HepG2 (cell line): ENCODE measurements at regions not wholly inside any gene's neighbourhood (a gene's known extent, or its start where the extent isn't known, plus 50 kb on each side); places are given as distances from the start of the nearest gene placed in this dataset.
"Not testable (repeated sequence)": the region's sequence is repeated elsewhere in the genome, so short reads cannot be mapped to it uniquely, and the experiment has no call there.

Source experiments
- ATAC-seq: fragments of 200-7000 bp; cut with Tn5 transposase; 3 replicates; pipeline ENCODE4 v1.9.1; 2020; ENCODE audit warnings: mild to moderate bottlenecking, moderate library complexity
- BruUV-seq: library from RNA; stranded (reverse); fragments of 400-500 nt; replicated peaks from 2 replicates; lab custom pipeline; 2021; lab: Mats Ljungman, UMichigan
- CTCF ChIA-PET: fragments of 300-600 bp; formaldehyde crosslinking; extraction: SDS; loops from one replicate; lab custom pipeline; 2021; ENCODE audit warnings: low total read pairs, inconsistent platforms, low intra/inter-chr PET ratio; lab: Yijun Ruan, JAX
- POLR2A ChIA-PET: fragments of 350-600 bp; sonication (Branson Sonifier 250); formaldehyde crosslinking; loops from one replicate; lab custom pipeline; 2020; ENCODE audit warnings: antibody characterized with exemption, inconsistent platforms; lab: Yijun Ruan, JAX
- DNase-seq: peaks from one replicate; pipeline ENCODE4 v3.0.0-alpha.2; 2015; ENCODE audit warnings: low spot score
- FAIRE-seq: peaks from 3 replicates; lab custom pipeline; 2011; peaks lifted over from hg19 to GRCh38; lab: Jason Lieb, UNC
- H2AFZ ChIP-seq: one replicate; pipeline ENCODE4 v1.6.1; 2011; ENCODE audit warnings: low read length, inconsistent platforms
- H3K27ac ChIP-seq: fragments of 300-600 bp; 3 replicates; pipeline ENCODE4 v1.8.0; 2011; ENCODE audit warnings: mixed run types, mild to moderate bottlenecking, mixed read lengths, low read length, inconsistent platforms; ENCODE audit not compliant: insufficient read depth; ENCODE audit errors: extremely low read length
- H3K27me3 ChIP-seq, 2 experiments: fragments of 200-600 bp in 1 of 2; 2 replicates in 1 of 2; 3 replicates in 1 of 2; pipeline versions ENCODE4 v1.6.0 to v1.8.0; 2011; ENCODE audit warnings: low read length in 2 of 2, mild to moderate bottlenecking in 2 of 2, moderate library complexity in 2 of 2, inconsistent platforms in 1 of 2; ENCODE audit not compliant: insufficient read depth in 2 of 2, control insufficient read depth in 1 of 2
- H3K36me3 ChIP-seq, 2 experiments: fragments of 200-600 bp in 1 of 2; replicated peaks in 1 of 2; 2 replicates in 1 of 2; 3 replicates in 1 of 2; pipeline versions ENCODE4 v1.5.1 to v1.8.0; 2011; ENCODE audit warnings: low read length in 2 of 2, inconsistent platforms in 1 of 2; ENCODE audit not compliant: insufficient read depth in 2 of 2, control insufficient read depth in 1 of 2
- H3K4me1 ChIP-seq: 2 replicates; pipeline ENCODE4 v1.5.1; 2012; ENCODE audit warnings: low read length, inconsistent platforms; ENCODE audit not compliant: insufficient read depth
- H3K4me2 ChIP-seq: 2 replicates; pipeline ENCODE4 v1.6.0; 2011; ENCODE audit warnings: low read depth, low read length, inconsistent platforms
- H3K4me3 ChIP-seq, 3 experiments: fragments of 200-600 bp in 1 of 3; sonication (generic), shearing (Covaris generic) in 1 of 3; replicated peaks in 1 of 3; 2 replicates each; pipeline ENCODE4 v1.5.1; 2011 to 2016; ENCODE audit warnings: low read length in 3 of 3, inconsistent platforms in 2 of 3, low read depth in 2 of 3, mild to moderate bottlenecking in 2 of 3, control low read depth in 1 of 3, mixed read lengths in 1 of 3; ENCODE audit not compliant: insufficient read depth in 1 of 3
- H3K79me2 ChIP-seq: one replicate; pipeline ENCODE4 v1.6.1; 2011; ENCODE audit warnings: low read length, inconsistent platforms; ENCODE audit not compliant: insufficient read depth
- H3K9ac ChIP-seq: 2 replicates; pipeline ENCODE4 v1.6.0; 2011; ENCODE audit warnings: mild to moderate bottlenecking, low read depth, low read length, inconsistent platforms; ENCODE audit not compliant: insufficient read depth
- H3K9me3 ChIP-seq: 2 replicates; pipeline ENCODE4 v1.5.1; 2012; ENCODE audit warnings: mild to moderate bottlenecking, low read length
- H4K20me1 ChIP-seq: 2 replicates; pipeline ENCODE4 v1.6.0; 2011; ENCODE audit warnings: inconsistent platforms, mild to moderate bottlenecking, low read length, moderate library complexity; ENCODE audit not compliant: insufficient read depth
- WGBS: methylation state at CpG from one replicate; pipeline ENCODE4 v1.1.6; 2017; ENCODE audit warnings: low lambda C conversion rate; 5-methylcytosine and 5-hydroxymethylcytosine counted together
- in situ Hi-C: cut with HindIII; loops from 2 replicates; pipeline ENCODE4 v1.10.0; 2017; ENCODE audit warnings: low pct_unique_long_range_greater_than_20kb; ENCODE audit not compliant: extremely low pct_ligation_motif_present
- intact Hi-C: fragments of 100-400 bp; cut with micrococcal nuclease; formaldehyde crosslinking; loops from one replicate; pipeline ENCODE4 v1.10.0; 2022; ENCODE audit not compliant: unreplicated experiment

DNA sequence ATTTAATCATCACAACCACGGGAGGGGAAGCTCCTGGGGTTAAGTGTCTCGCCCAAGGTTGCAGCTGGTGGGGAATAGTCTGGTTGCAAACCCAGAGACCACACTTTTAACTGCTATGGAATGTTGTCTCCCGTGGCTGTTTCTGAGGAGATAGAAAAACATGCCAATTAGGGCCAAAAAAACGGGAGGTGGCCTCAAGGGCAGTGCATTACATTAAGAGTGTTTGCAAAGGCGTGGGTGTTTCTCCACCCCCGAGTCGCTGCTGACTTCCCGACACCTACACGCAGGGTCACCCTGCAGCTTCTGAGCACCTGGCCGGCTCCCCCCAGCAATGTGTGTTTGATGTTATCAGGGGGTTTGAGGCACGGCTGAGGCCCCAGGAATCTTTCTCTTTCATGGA lies 116.1 kb downstream of the NPIPA7 start:
- H3K4me2 ChIP-seq, CTCF ChIA-PET, FAIRE-seq: not testable (repeated sequence)

GRCh38 chr16:16499875-16500274 lies 120.9 kb downstream of the NPIPA7 start:
- H3K27me3 ChIP-seq, H3K4me2 ChIP-seq, H3K9ac ChIP-seq, H3K27ac ChIP-seq, H4K20me1 ChIP-seq, H3K4me1 ChIP-seq, CTCF ChIA-PET, H3K79me2 ChIP-seq, H2AFZ ChIP-seq, H3K36me3 ChIP-seq, DNase-seq, FAIRE-seq, H3K4me3 ChIP-seq, POLR2A ChIA-PET, BruUV-seq, in situ Hi-C loops, H3K9me3 ChIP-seq, intact Hi-C loops, ATAC-seq: not testable (repeated sequence)
- WGBS = no CpG with 5 or more reads among the region's 8 CpGs

More for the DNA sequence above, 116.1 kb downstream of the NPIPA7 start:
- intact Hi-C loops, in situ Hi-C loops, H3K27me3 ChIP-seq, BruUV-seq, H3K79me2 ChIP-seq, H3K9ac ChIP-seq, H3K4me1 ChIP-seq, H3K36me3 ChIP-seq, POLR2A ChIA-PET, H3K9me3 ChIP-seq, H4K20me1 ChIP-seq, DNase-seq, ATAC-seq, H2AFZ ChIP-seq, H3K4me3 ChIP-seq, H3K27ac ChIP-seq: not testable (repeated sequence)
- no CpG with 5 or more reads among the region's 11 CpGs for WGBS

DNA sequence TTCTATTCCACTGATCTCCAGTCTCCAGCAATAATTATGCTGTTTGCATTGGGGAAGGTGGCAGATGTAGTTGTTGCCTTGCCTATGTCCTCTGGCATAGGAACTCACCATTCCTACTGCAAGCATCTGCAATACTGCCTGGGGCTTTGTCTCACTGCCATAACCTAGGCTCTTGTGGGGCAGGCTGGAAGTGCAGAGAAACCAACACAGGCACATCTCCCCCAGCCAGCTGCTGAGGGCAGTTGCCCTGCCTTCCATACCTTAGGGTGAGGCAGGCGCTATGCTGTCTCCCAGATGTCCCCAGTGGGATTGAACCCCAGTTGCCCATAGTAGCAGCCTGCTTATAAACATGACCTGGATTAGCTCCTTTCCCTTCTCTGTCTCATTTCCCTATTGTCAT lies 128.1 kb downstream of the NPIPA7 start:
- H3K4me2 ChIP-seq, H3K4me3 ChIP-seq, H2AFZ ChIP-seq, H3K9ac ChIP-seq, H3K4me1 ChIP-seq, H4K20me1 ChIP-seq, in situ Hi-C loops, H3K9me3 ChIP-seq, BruUV-seq, intact Hi-C loops, CTCF ChIA-PET, H3K79me2 ChIP-seq, FAIRE-seq, H3K36me3 ChIP-seq, ATAC-seq, H3K27ac ChIP-seq, DNase-seq, POLR2A ChIA-PET, H3K27me3 ChIP-seq: not testable (repeated sequence)
- WGBS = no CpG with 5 or more reads among the region's 1 CpG

DNA sequence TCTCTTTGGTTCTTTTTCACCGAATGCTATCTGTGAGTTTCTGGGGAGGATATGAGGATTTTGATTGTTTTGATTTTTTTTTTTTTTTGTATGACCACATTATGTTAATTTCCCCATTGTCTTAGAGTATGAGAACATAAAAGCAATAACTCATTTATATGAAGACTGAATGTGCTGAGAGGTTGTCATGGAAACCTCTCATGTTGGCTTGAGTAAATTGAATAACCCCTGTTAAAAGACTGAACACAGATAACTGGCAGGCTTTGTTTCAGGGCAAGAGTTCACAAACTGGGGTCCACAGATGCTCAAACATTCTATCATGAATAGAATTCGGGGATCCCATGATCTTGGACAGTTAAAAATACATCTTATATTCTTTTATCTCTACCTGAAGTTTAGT lies 129.4 kb downstream of the NPIPA7 start:
- H3K4me2 ChIP-seq, FAIRE-seq, intact Hi-C loops, H3K9me3 ChIP-seq, CTCF ChIA-PET, BruUV-seq, H3K27ac ChIP-seq, ATAC-seq, H3K79me2 ChIP-seq, H2AFZ ChIP-seq, POLR2A ChIA-PET, in situ Hi-C loops, DNase-seq, H3K27me3 ChIP-seq, H3K36me3 ChIP-seq, H3K4me1 ChIP-seq, H3K4me3 ChIP-seq, H4K20me1 ChIP-seq, H3K9ac ChIP-seq: not testable (repeated sequence)
- no CpG with 5 or more reads among the region's 2 CpGs for WGBS
